Left lung (tissue), 4 donors: ENCODE measurements at regions not wholly inside any gene's neighbourhood (a gene's known extent, or its start where the extent isn't known, plus 50 kb on each side); places are given as distances from the start of the nearest gene placed in this dataset.

Experiments
- ATAC-seq: fragments of 200-7000 bp; cut with Tn5 transposase; one replicate; pipeline ENCODE4 v1.9.1; 2020; ENCODE audit warnings: moderate library complexity
- DNase-seq, 4 donors: peaks; one replicate each; pipeline ENCODE4 v3.0.0-alpha.2; 2013 to 2020
- H3K27ac ChIP-seq, 2 donors: fragments of 200-600 bp; sonication (generic) in 1 of 2; one replicate each; pipeline versions ENCODE4 v1.5.0 to v1.8.0; 2020 to 2021
- H3K27me3 ChIP-seq, 2 donors: fragments of 200-600 bp; sonication (generic) in 1 of 2; one replicate each; pipeline versions ENCODE4 v1.5.0 to v1.8.0; 2020 to 2021
- H3K36me3 ChIP-seq, 2 donors: fragments of 200-600 bp; sonication (generic) in 1 of 2; one replicate each; pipeline versions ENCODE4 v1.5.0 to v1.8.0; 2020 to 2021
- H3K4me1 ChIP-seq, 2 donors: fragments of 200-600 bp; one replicate each; pipeline ENCODE4 v1.8.0; 2021
- H3K4me3 ChIP-seq, 2 donors: fragments of 200-600 bp; sonication (generic) in 1 of 2; one replicate each; pipeline versions ENCODE4 v1.5.0 to v1.8.0; 2020 to 2021; ENCODE audit warnings: mild to moderate bottlenecking in 1 of 2
- H3K9me3 ChIP-seq, 2 donors: fragments of 200-600 bp; sonication (generic) in 1 of 2; one replicate each; pipeline versions ENCODE4 v1.5.0 to v1.8.0; 2020 to 2021
- intact Hi-C, 2 donors: fragments of 100-400 bp; cut with DNase I; formaldehyde crosslinking; loops; one replicate each; pipeline versions ENCODE4 v1.11.2 to v1.14.2; 2022
- TF ChIP-seq, protein P1 (sequence below), 2 donors: fragments of 200-600 bp; sonication (generic) in 1 of 2; IDR thresholded peaks; one replicate each; pipeline versions ENCODE4 v1.5.0 to v1.8.0; 2021; ENCODE audit warnings: antibody characterized with exemption in 2 of 2
- donor health status: DM: no; HTN: yes; CAD: no.
- donor health status: DM: no; HTN: no; CAD: no.

DNA sequence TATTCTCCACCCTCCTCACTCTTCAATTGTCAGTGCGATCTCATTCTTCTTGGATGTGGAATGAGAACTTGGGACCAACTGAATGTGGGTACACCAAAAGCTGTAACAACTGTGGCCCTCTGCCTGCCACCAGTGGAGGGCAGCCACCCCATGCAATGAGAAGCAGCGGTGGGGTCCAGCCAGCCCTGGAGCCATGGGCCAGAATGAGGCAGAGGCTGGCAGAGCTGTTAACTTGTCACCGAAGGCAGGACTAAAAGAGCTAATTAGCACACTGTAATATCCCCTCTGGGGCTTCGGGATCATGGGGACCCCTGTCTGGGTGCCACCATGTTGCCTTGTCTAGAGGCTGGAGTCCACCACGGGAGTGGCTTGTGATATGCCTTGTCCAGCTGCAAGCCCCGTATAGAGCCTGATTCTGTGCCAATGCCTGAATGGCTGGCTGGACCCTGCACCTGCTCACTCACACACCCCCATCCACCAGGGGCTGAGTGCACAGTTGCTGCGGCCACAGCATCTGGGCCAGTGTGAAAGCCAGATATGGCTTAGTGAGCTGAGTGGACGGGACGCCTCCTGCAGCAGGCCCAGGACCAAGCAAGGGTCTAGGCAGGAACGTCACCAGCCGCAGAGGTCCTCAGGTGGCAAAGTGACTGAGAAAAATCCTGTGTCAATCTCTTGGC, 680.5 kb downstream of the DSC3 start:
- H3K4me1 ChIP-seq = no peaks in the 10 kb centered on the region
- intact Hi-C loops = no loop called here
- TF ChIP-seq, protein P1, sequence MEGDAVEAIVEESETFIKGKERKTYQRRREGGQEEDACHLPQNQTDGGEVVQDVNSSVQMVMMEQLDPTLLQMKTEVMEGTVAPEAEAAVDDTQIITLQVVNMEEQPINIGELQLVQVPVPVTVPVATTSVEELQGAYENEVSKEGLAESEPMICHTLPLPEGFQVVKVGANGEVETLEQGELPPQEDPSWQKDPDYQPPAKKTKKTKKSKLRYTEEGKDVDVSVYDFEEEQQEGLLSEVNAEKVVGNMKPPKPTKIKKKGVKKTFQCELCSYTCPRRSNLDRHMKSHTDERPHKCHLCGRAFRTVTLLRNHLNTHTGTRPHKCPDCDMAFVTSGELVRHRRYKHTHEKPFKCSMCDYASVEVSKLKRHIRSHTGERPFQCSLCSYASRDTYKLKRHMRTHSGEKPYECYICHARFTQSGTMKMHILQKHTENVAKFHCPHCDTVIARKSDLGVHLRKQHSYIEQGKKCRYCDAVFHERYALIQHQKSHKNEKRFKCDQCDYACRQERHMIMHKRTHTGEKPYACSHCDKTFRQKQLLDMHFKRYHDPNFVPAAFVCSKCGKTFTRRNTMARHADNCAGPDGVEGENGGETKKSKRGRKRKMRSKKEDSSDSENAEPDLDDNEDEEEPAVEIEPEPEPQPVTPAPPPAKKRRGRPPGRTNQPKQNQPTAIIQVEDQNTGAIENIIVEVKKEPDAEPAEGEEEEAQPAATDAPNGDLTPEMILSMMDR (IDR thresholded peaks at IDR 0.05) = no peak
- H3K9me3 ChIP-seq = no peaks in the 10 kb centered on the region
- H3K27me3 ChIP-seq = no peaks in the 10 kb centered on the region
- DNase-seq (peak in 1 of 4 donors; percentile 57), ATAC-seq (no peak)
- no peak overlapping the region for H3K4me3 ChIP-seq
- no peak overlapping the region for H3K27ac ChIP-seq
- H3K36me3 ChIP-seq = no peaks in the 10 kb centered on the region

DNA sequence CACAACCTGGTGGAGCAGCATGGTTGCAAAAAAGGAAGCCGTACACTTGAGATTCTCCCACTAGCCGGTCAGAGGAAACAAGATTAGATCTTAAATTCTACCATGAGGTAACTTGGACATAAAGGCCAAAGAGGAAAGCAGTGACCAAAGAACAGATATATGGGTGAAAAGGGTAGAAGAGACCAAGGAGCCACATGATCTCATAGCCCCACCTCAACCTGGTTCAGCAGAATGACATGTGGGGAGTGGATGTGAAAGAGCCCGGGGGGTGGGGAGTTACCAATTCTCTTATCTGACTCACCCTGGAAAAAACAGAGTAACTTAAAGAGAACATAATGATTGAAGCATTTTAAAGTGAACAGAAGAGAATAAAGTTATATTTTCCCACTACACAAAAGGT, 683.0 kb downstream of the DSC3 start:
- intact Hi-C loops = no loop called here

DNA sequence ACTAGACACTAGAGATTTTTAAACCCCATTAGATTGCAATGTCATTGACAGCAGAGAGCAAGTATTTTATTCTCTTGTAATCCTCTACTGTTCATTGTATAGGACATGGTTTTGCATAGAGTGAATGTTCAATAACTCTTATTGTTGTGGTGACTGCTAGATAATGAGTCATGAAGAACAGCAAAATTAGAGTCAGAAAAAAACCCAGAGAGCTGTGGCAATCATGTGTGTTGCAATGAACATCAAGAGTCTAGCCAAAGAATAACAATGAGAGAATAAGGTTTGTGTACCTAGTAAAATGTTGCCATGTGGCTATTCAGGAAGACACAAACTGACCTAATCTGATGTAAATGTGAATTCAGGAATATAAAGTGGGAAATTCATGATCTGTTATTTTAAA, 684.0 kb downstream of the DSC3 start:
- intact Hi-C loops = no loop called here
- no peaks in the 10 kb centered on the region for H3K9me3 ChIP-seq
- H3K36me3 ChIP-seq = no peaks in the 10 kb centered on the region
- no peak overlapping the region for H3K27ac ChIP-seq
- no peaks in the 10 kb centered on the region for H3K27me3 ChIP-seq
- DNase-seq = no peak
- TF ChIP-seq, protein P1 (IDR thresholded peaks at IDR 0.05) = no peak
- no peak for ATAC-seq
- no peak overlapping the region for H3K4me3 ChIP-seq
- H3K4me1 ChIP-seq = no peaks in the 10 kb centered on the region

More for the DNA sequence above, 683.0 kb downstream of the DSC3 start:
- H3K36me3 ChIP-seq = no peaks in the 10 kb centered on the region
- no peaks in the 10 kb centered on the region for H3K4me1 ChIP-seq
- no peak for DNase-seq
- ATAC-seq = no peak
- H3K9me3 ChIP-seq = no peaks in the 10 kb centered on the region
- no peak overlapping the region for H3K27ac ChIP-seq
- H3K27me3 ChIP-seq = no peaks in the 10 kb centered on the region
- H3K4me3 ChIP-seq = no peak overlapping the region
- TF ChIP-seq, protein P1 (IDR thresholded peaks at IDR 0.05) = no peak

DNA sequence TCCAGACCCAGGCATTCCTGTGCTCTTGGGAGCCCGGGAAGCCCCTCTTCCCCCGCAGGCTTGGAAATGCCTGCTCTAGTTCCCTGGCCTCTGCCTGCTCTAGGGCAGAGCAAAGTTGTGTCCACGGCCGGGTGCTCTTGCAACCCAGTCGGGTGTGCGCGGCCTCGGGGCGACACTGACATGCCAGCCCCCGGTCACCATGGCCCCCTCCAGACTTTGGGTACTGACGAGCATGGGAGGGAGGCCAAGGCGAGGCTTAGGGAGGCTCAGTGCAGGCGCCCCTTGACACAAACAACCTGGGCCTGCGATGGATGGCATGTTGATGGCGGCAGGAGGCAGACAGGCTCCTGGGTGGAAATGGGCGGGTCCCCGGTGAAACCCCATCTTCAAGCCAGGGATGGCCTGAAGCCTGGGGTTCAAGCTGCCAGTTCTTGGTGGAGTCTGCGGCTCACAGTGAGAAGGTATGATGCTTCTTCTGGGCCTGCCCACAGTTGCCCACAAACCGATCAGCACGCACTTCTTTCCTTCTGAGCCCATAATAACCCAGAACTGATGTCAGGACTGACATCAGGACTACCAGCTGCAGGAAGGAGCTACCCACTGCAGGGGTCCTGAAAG, 689.9 kb downstream of the DSC3 start:
- Histone ChIP-seq H3K36me3 (no peaks in the 10 kb centered on the region), H3K4me3 (no peak overlapping the region), H3K27ac (no peak overlapping the region), H3K27me3 (no peaks in the 10 kb centered on the region), H3K4me1 (no peaks in the 10 kb centered on the region), H3K9me3 (peaks cover 0 to 2% of the 10 kb centered on the region in 2 donors)
- ATAC-seq (no peak), DNase-seq (peak in 1 of 4 donors; percentile 67)
- intact Hi-C loops = no loop called here
- TF ChIP-seq, protein P1 (IDR thresholded peaks at IDR 0.05) = no peak

DNA sequence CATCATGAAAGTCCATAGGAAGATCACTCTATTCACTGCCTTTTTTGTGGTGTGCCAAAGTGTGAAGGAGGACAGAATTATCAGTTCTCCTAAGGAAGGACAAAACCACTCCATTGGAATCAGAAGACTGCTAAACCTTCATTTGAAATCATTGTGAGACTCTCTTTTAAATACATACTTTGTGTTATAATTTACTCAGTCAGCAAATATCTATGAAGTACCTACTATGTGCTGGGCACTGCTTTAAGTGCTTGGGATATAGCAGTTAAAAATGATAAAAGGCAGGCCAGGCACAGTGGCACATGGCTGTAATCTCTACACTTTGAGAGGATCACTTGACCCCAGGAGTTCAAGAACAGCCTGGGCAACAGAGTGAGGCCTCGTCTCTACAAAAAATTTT, 692.3 kb downstream of the DSC3 start:
- H3K9me3 ChIP-seq = peaks cover 0 to 8% of the 10 kb centered on the region in 2 donors
- no peaks in the 10 kb centered on the region for H3K36me3 ChIP-seq
- H3K4me1 ChIP-seq = no peaks in the 10 kb centered on the region
- no peak for ATAC-seq
- TF ChIP-seq, protein P1 (IDR thresholded peaks at IDR 0.05) = no peak
- H3K27me3 ChIP-seq = no peaks in the 10 kb centered on the region
- no peak overlapping the region for H3K4me3 ChIP-seq
- intact Hi-C loops = no loop called here
- no peak for DNase-seq
- no peak overlapping the region for H3K27ac ChIP-seq
